Panc1 (cell line): ENCODE measurements at regions not wholly inside any gene's neighbourhood (a gene's known extent, or its start where the extent isn't known, plus 50 kb on each side); places are given as distances from the start of the nearest gene placed in this dataset.
A peak's percentile ranks its signal among the peaks of the same experiment; 100 is the strongest.

Experiments
- ATAC-seq: fragments of 200-7000 bp; cut with Tn5 transposase; 2 replicates; pipeline ENCODE4 v1.9.1; 2020; ENCODE audit warnings: mild to moderate bottlenecking, moderate library complexity
- BruUV-seq: library from RNA; stranded (reverse); fragments of 400-500 nt; replicated peaks from 2 replicates; lab custom pipeline; 2021; lab: Mats Ljungman, UMichigan
- CTCF ChIA-PET: fragments of 300-600 bp; sonication (Branson Sonifier 250); formaldehyde crosslinking; loops from one replicate; lab custom pipeline; 2022; ENCODE audit warnings: antibody characterized with exemption; lab: Charles Lee
- POLR2A ChIA-PET: fragments of 300-600 bp; sonication (Branson Sonifier 250); formaldehyde crosslinking; loops from one replicate; lab custom pipeline; 2022; ENCODE audit warnings: antibody characterized with exemption; lab: Charles Lee
- DNase-seq: peaks from one replicate; pipeline ENCODE4 v3.0.0-alpha.2; 2010; ENCODE audit warnings: low read depth, low spot score
- H3K27ac ChIP-seq: 2 replicates; pipeline ENCODE4 v1.5.1; 2011; ENCODE audit warnings: mild to moderate bottlenecking, low read length, inconsistent platforms
- H3K27me3 ChIP-seq: fragments of 200-500 bp; sonication (Bioruptor generic); 2 replicates; pipeline ENCODE4 v1.6.0; 2014; ENCODE audit warnings: low read length, inconsistent platforms; ENCODE audit not compliant: control insufficient read depth, insufficient read depth
- H3K36me3 ChIP-seq: fragments of 200-500 bp; sonication (Bioruptor generic); 2 replicates; pipeline ENCODE4 v1.5.1; 2014; ENCODE audit warnings: inconsistent platforms, mild to moderate bottlenecking, low read length, moderate library complexity; ENCODE audit not compliant: control insufficient read depth, insufficient read depth
- H3K4me1 ChIP-seq: 2 replicates; pipeline ENCODE4 v1.5.1; 2011; ENCODE audit warnings: inconsistent platforms, mild to moderate bottlenecking, low read length, moderate library complexity; ENCODE audit not compliant: control insufficient read depth, insufficient read depth
- H3K4me3 ChIP-seq, 2 experiments: 2 replicates each; pipeline ENCODE4 v1.5.1; 2011 to 2012; ENCODE audit warnings: low read depth in 2 of 2, low read length in 2 of 2, mild to moderate bottlenecking in 2 of 2, inconsistent platforms in 1 of 2, moderate library complexity in 1 of 2
- H3K9me3 ChIP-seq: fragments of 200-500 bp; sonication (Bioruptor generic); 2 replicates; pipeline ENCODE4 v1.5.1; 2014; ENCODE audit warnings: low read depth, mild to moderate bottlenecking, inconsistent platforms, low read length, moderate library complexity; ENCODE audit not compliant: control insufficient read depth, insufficient read depth
- CTCF ChIP-seq: fragments of 450-650 bp; IDR thresholded peaks from 2 replicates; pipeline ENCODE4 v1.5.1; 2017; ENCODE audit warnings: mild to moderate bottlenecking
- POLR2AphosphoS5 ChIP-seq: IDR thresholded peaks from 2 replicates; pipeline ENCODE4 v1.6.1; 2012; ENCODE audit warnings: mild to moderate bottlenecking, low read depth, low read length, moderate library complexity
- REST ChIP-seq, 2 experiments: IDR thresholded peaks; 2 replicates each; pipeline ENCODE4 v1.6.1; 2011 to 2012; ENCODE audit warnings: low read depth in 2 of 2, control low read depth in 1 of 2, low read length in 1 of 2, mild to moderate bottlenecking in 1 of 2, moderate library complexity in 1 of 2; ENCODE audit not compliant: insufficient read depth in 1 of 2
- SIN3A ChIP-seq: IDR thresholded peaks from 2 replicates; pipeline ENCODE4 v1.6.1; 2012; ENCODE audit warnings: low read depth, mild to moderate bottlenecking, low read length, moderate library complexity, borderline replicate concordance; ENCODE audit not compliant: insufficient read depth
- TCF7L2 ChIP-seq: IDR thresholded peaks from 2 replicates; pipeline ENCODE4 v1.6.1; 2011; ENCODE audit warnings: mild to moderate bottlenecking, low read depth, low read length, inconsistent platforms
- in situ Hi-C: cut with HindIII; loops from 2 replicates; pipeline ENCODE4 v1.10.0; 2016; ENCODE audit warnings: low sequenced_read_pairs, low pct_unique_long_range_greater_than_20kb
- intact Hi-C: fragments of 100-400 bp; cut with micrococcal nuclease; formaldehyde crosslinking; loops from one replicate; pipeline ENCODE4 v1.10.0; 2022; ENCODE audit not compliant: unreplicated experiment

GRCh38 chr6:79762370-79762769 lies 131.2 kb downstream of the SH3BGRL2 start:
- CTCF ChIA-PET, result interaction anchor here (0.5 to 0.8 kb wide), 3 partner anchors 48 to 646 kb away, joined by 3 to 4 read pairs (median 3); no protein-coding TSS in a partner anchor
- Histone ChIP-seq H3K4me1 (no peaks in the 10 kb centered on the region), H3K27me3 (no peaks in the 10 kb centered on the region), H3K36me3 (no peaks in the 10 kb centered on the region), H3K4me3 (no peak overlapping the region), H3K9me3 (0 out of 2 replicates have a peak, but pooled peaks cover 2% of the 10 kb centered on the region), H3K27ac (no peak overlapping the region)
- no peak for DNase-seq
- BruUV-seq, result no TSS peak
- intact Hi-C loops, result no loop called here
- TF ChIP-seq CTCF (peak; percentile 62), SIN3A (no peak)
- POLR2A ChIA-PET, result no interaction called here
- in situ Hi-C loops, result no loop called here
- no peak for ATAC-seq

- POLR2A ChIA-PET, result no interaction called here
- no peaks in the 10 kb centered on the region for H3K4me1 ChIP-seq
- intact Hi-C loops, result no loop called here
Observed at GRCh38 chr6:79756496-79756895, 125.4 kb downstream of the SH3BGRL2 start.

More at GRCh38 chr6:79756496-79756895, 125.4 kb downstream of the SH3BGRL2 start:
- CTCF ChIA-PET, result no interaction called here
- H3K9me3 ChIP-seq, result no peaks in the 10 kb centered on the region
- ATAC-seq (no peak), DNase-seq (no peak)
- H3K36me3 ChIP-seq, result no peaks in the 10 kb centered on the region
- TF ChIP-seq REST (IDR thresholded peaks at IDR 0.05; ENCODE audit: insufficient read depth in 1 of 2, low read depth in 2 of 2, low read length in 1 of 2) (no peak), CTCF (no peak), SIN3A (no peak), TCF7L2 (no peak), POLR2AphosphoS5 (no peak)
- H3K27me3 ChIP-seq, result peaks cover 2% of the 10 kb centered on the region; the same call in 1 of the 2 replicates
- H3K27ac ChIP-seq, result no peak overlapping the region
- H3K4me3 ChIP-seq, result no peak overlapping the region
- in situ Hi-C loops, result no loop called here
- no TSS peak for BruUV-seq
